Thoracic aorta (tissue), 2 donors: ENCODE measurements at regions not wholly inside any gene's neighbourhood (a gene's known extent, or its start where the extent isn't known, plus 50 kb on each side); places are given as distances from the start of the nearest gene placed in this dataset.

Experiments
- ATAC-seq: fragments of 150-250 bp; one replicate; pipeline ENCODE4 v1.8.0; 2017; ENCODE audit warnings: low read depth; ENCODE audit not compliant: insufficient number of reproducible peaks, low FRiP score
- DNase-seq: peaks from one replicate; pipeline ENCODE4 v3.0.0-alpha.2; 2020; ENCODE audit warnings: low spot score
- H3K27ac ChIP-seq, 2 donors: fragments of 200-600 bp; sonication (generic); 1 replicate in 1 of 2; 2 replicates in 1 of 2; pipeline ENCODE4 v1.5.1; 2016; ENCODE audit warnings: mild to moderate bottlenecking in 2 of 2, moderate library complexity in 2 of 2
- H3K27me3 ChIP-seq: fragments of 200-600 bp; sonication (generic); replicated peaks from 2 replicates; pipeline ENCODE4 v1.6.0; 2016; ENCODE audit warnings: mild to moderate bottlenecking; ENCODE audit not compliant: insufficient read depth
- H3K36me3 ChIP-seq: fragments of 200-600 bp; sonication (generic); one replicate; pipeline ENCODE4 v1.5.1; 2016
- H3K4me1 ChIP-seq, 2 donors: fragments of 200-600 bp; sonication (generic); 1 replicate in 1 of 2; 2 replicates in 1 of 2; pipeline versions ENCODE4 v1.5.1 to v1.6.0; 2016; ENCODE audit warnings: low read depth in 2 of 2, mild to moderate bottlenecking in 1 of 2; ENCODE audit not compliant: control insufficient read depth in 1 of 2
- H3K4me3 ChIP-seq: fragments of 200-600 bp; sonication (generic); 2 replicates; pipeline ENCODE4 v1.5.1; 2016; ENCODE audit warnings: mild to moderate bottlenecking
- H3K9me3 ChIP-seq: fragments of 200-600 bp; sonication (generic); 2 replicates; pipeline ENCODE4 v1.5.1; 2016
- CTCF ChIP-seq: fragments of 200-600 bp; sonication (generic); IDR thresholded peaks from one replicate; pipeline ENCODE4 v1.5.1; 2019; ENCODE audit warnings: antibody characterized with exemption

GRCh38 chr11:36868380-36868779, 270.3 kb upstream of the RAG2 start:
- Histone ChIP-seq H3K36me3 (no peaks in the 10 kb centered on the region), H3K27me3 (no peaks in the 10 kb centered on the region), H3K4me3 (no peak overlapping the region), H3K9me3 (no peaks in the 10 kb centered on the region), H3K27ac (no peak overlapping the region), H3K4me1 (no peaks in the 10 kb centered on the region)
- DNase-seq, result no peak
- no peak for TF ChIP-seq CTCF
- no peak for ATAC-seq

GRCh38 chr11:36865846-36866245, 267.8 kb upstream of the RAG2 start:
- Histone ChIP-seq H3K4me1 (no peaks in the 10 kb centered on the region), H3K36me3 (no peaks in the 10 kb centered on the region), H3K27ac (no peak overlapping the region), H3K27me3 (no peaks in the 10 kb centered on the region), H3K9me3 (no peaks in the 10 kb centered on the region), H3K4me3 (no peak overlapping the region)
- DNase-seq (no peak), ATAC-seq (no peak)
- TF ChIP-seq CTCF, result no peak

- DNase-seq, result no peak
- Histone ChIP-seq H3K27ac (no peak overlapping the region), H3K27me3 (no peaks in the 10 kb centered on the region), H3K4me1 (no peaks in the 10 kb centered on the region), H3K36me3 (no peaks in the 10 kb centered on the region), H3K9me3 (no peaks in the 10 kb centered on the region), H3K4me3 (no peak overlapping the region)
- no peak for TF ChIP-seq CTCF
- no peak for ATAC-seq
Measured at GRCh38 chr11:36854875-36855274, 256.8 kb upstream of the RAG2 start.

GRCh38 chr11:36848660-36849059, 250.6 kb upstream of the RAG2 start:
- no peak for TF ChIP-seq CTCF
- Histone ChIP-seq H3K4me1 (no peaks in the 10 kb centered on the region), H3K36me3 (no peaks in the 10 kb centered on the region), H3K27ac (no peak overlapping the region), H3K4me3 (no peak overlapping the region), H3K9me3 (no peaks in the 10 kb centered on the region), H3K27me3 (no peaks in the 10 kb centered on the region)
- ATAC-seq (no peak), DNase-seq (no peak)

GRCh38 chr11:36840378-36840777, 242.3 kb upstream of the RAG2 start:
- no peak for DNase-seq
- H3K4me1 ChIP-seq, result no peaks in the 10 kb centered on the region

More at GRCh38 chr11:36840378-36840777, 242.3 kb upstream of the RAG2 start:
- Histone ChIP-seq H3K4me3 (no peak overlapping the region), H3K27ac (no peak overlapping the region), H3K9me3 (no peaks in the 10 kb centered on the region), H3K27me3 (no peaks in the 10 kb centered on the region), H3K36me3 (no peaks in the 10 kb centered on the region)
- TF ChIP-seq CTCF, result no peak
- no peak for ATAC-seq
